Astrocyte (in vitro differentiated cells and primary cell): ENCODE measurements at regions not wholly inside any gene's neighbourhood (a gene's known extent, or its start where the extent isn't known, plus 50 kb on each side); places are given as distances from the start of the nearest gene placed in this dataset.

Experiments used
- DNase-seq: peaks from one replicate; pipeline ENCODE4 v3.0.0-alpha.2; 2010; ENCODE audit warnings: low read depth
- FAIRE-seq: peaks from 2 replicates; lab custom pipeline; 2011; peaks lifted over from hg19 to GRCh38; lab: Jason Lieb, UNC
- H2AFZ ChIP-seq: 2 replicates; pipeline ENCODE4 v1.6.0; 2012; ENCODE audit warnings: low read depth, low read length, inconsistent platforms
- H3K27ac ChIP-seq: 2 replicates; pipeline ENCODE4 v1.5.1; 2011; ENCODE audit warnings: low read depth, low read length, inconsistent platforms
- H3K27me3 ChIP-seq: 2 replicates; pipeline ENCODE4 v1.6.0; 2011; ENCODE audit warnings: low read length, inconsistent platforms; ENCODE audit not compliant: insufficient read depth
- H3K36me3 ChIP-seq: 2 replicates; pipeline ENCODE4 v1.5.1; 2011; ENCODE audit warnings: low read length, inconsistent platforms; ENCODE audit not compliant: insufficient read depth
- H3K4me1 ChIP-seq: 2 replicates; pipeline ENCODE4 v1.5.1; 2011; ENCODE audit warnings: low read length, inconsistent platforms; ENCODE audit not compliant: insufficient read depth
- H3K4me2 ChIP-seq: 2 replicates; pipeline ENCODE4 v1.6.0; 2012; ENCODE audit warnings: low read length, inconsistent platforms
- H3K4me3 ChIP-seq: 2 replicates; pipeline ENCODE4 v1.5.1; 2011; ENCODE audit warnings: low read depth, mild to moderate bottlenecking, low read length, inconsistent platforms; ENCODE audit not compliant: insufficient read depth
- H3K79me2 ChIP-seq: 2 replicates; pipeline ENCODE4 v1.6.0; 2012; ENCODE audit warnings: mild to moderate bottlenecking, low read length, inconsistent platforms; ENCODE audit not compliant: insufficient read depth
- H3K9ac ChIP-seq: 2 replicates; pipeline ENCODE4 v1.6.0; 2012; ENCODE audit warnings: mild to moderate bottlenecking, low read length, inconsistent platforms
- H3K9me3 ChIP-seq: 2 replicates; pipeline ENCODE4 v1.5.1; 2012; ENCODE audit warnings: low read depth, mild to moderate bottlenecking, low read length, inconsistent platforms; ENCODE audit not compliant: insufficient read depth
- H4K20me1 ChIP-seq: 2 replicates; pipeline ENCODE4 v1.6.0; 2012; ENCODE audit warnings: low read length, inconsistent platforms; ENCODE audit not compliant: insufficient read depth
- H3K27ac Mint-ChIP-seq: one replicate; pipeline ENCODE4 v1.8.0; 2021; ENCODE audit warnings: mild to moderate bottlenecking, mixed read lengths; ENCODE audit not compliant: unreplicated experiment
- H3K27me3 Mint-ChIP-seq: one replicate; pipeline ENCODE4 v1.8.0; 2021; ENCODE audit warnings: low read depth, mixed read lengths; ENCODE audit not compliant: unreplicated experiment
- H3K36me3 Mint-ChIP-seq: one replicate; pipeline ENCODE4 v1.8.0; 2021; ENCODE audit warnings: low read depth, mixed read lengths; ENCODE audit not compliant: unreplicated experiment
- H3K4me1 Mint-ChIP-seq: one replicate; pipeline ENCODE4 v1.8.0; 2021; ENCODE audit warnings: low read depth, mixed read lengths; ENCODE audit not compliant: unreplicated experiment
- H3K4me3 Mint-ChIP-seq: one replicate; pipeline ENCODE4 v1.8.0; 2021; ENCODE audit warnings: mild to moderate bottlenecking, moderate library complexity, mixed read lengths; ENCODE audit not compliant: unreplicated experiment
- H3K9me3 Mint-ChIP-seq: one replicate; pipeline ENCODE4 v1.8.0; 2021; ENCODE audit warnings: mild to moderate bottlenecking, mixed read lengths; ENCODE audit not compliant: unreplicated experiment
- EZH2 ChIP-seq: IDR thresholded peaks from 2 replicates; pipeline ENCODE4 v1.6.1; 2012; ENCODE audit warnings: mild to moderate bottlenecking, low read length, inconsistent platforms; ENCODE audit not compliant: insufficient read depth
- TF ChIP-seq, protein P1 (sequence below): IDR thresholded peaks from 2 replicates; pipeline ENCODE4 v1.5.1; 2011; ENCODE audit warnings: low read depth, mild to moderate bottlenecking, inconsistent platforms, low read length, moderate library complexity; ENCODE audit not compliant: insufficient read depth

DNA sequence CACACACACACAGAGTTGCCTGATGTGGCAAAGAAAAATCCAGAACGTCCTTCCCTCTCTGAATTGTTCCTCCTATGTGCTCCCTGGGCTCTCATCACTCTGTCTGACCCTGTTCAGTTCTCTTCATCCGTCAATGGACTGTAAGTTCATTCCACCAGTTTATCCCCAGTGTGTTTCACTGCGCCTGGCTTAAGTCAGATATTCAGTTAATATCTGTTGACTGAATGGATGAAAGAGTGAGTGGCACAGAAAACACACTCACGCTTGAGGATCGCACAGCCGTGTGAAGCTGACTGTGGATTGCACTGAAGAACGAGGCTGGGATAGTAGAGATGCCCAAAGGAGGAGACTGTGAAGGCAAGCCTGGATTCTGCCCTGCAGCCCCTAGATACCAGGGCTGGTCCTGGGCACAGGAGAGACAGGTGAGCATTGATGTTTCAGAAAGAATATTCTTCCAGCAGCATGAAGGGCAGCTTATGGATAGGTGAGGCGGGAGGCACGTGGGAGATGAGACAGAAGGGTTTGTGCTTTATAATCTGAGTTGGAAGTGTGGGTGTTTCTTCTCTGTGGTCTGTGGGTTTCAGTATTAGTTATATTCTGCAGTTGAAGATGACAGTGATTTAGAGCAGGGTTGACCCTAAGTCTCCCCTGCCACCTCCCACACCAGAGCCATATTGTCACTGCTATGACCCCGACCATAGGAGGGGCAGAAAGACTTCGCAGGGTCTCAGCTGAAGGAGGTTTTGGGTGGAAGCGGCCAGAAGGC, 129.9 kb downstream of the SOCS6 start:
- no peak overlapping the region for H3K4me3 ChIP-seq
- H3K79me2 ChIP-seq, result no peaks in the 10 kb centered on the region
- peak overlapping the region; percentile 82 for H3K4me2 ChIP-seq
- no peaks in the 10 kb centered on the region for H4K20me1 ChIP-seq
- FAIRE-seq (no peak), DNase-seq (peak; percentile 27)
- Mint-ChIP-seq H3K27me3 (no peaks in the 10 kb centered on the region), H3K9me3 (no peaks in the 10 kb centered on the region), H3K27ac (no peak overlapping the region), H3K36me3 (no peaks in the 10 kb centered on the region), H3K4me3 (no peak overlapping the region), H3K4me1 (peaks cover 40% of the 10 kb centered on the region)
- peaks cover 53% of the 10 kb centered on the region for H3K4me1 ChIP-seq
- no peaks in the 10 kb centered on the region for H3K36me3 ChIP-seq
- H3K9ac ChIP-seq, result peak overlapping the region; percentile 51
- H3K27ac ChIP-seq, result peak overlapping the region; percentile 79
- no peaks in the 10 kb centered on the region for H3K9me3 ChIP-seq
- TF ChIP-seq EZH2, result no peak
- TF ChIP-seq, protein P1, sequence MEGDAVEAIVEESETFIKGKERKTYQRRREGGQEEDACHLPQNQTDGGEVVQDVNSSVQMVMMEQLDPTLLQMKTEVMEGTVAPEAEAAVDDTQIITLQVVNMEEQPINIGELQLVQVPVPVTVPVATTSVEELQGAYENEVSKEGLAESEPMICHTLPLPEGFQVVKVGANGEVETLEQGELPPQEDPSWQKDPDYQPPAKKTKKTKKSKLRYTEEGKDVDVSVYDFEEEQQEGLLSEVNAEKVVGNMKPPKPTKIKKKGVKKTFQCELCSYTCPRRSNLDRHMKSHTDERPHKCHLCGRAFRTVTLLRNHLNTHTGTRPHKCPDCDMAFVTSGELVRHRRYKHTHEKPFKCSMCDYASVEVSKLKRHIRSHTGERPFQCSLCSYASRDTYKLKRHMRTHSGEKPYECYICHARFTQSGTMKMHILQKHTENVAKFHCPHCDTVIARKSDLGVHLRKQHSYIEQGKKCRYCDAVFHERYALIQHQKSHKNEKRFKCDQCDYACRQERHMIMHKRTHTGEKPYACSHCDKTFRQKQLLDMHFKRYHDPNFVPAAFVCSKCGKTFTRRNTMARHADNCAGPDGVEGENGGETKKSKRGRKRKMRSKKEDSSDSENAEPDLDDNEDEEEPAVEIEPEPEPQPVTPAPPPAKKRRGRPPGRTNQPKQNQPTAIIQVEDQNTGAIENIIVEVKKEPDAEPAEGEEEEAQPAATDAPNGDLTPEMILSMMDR, result no peak
- peak overlapping the region; percentile 7 for H2AFZ ChIP-seq
- H3K27me3 ChIP-seq, result no peaks in the 10 kb centered on the region

DNA sequence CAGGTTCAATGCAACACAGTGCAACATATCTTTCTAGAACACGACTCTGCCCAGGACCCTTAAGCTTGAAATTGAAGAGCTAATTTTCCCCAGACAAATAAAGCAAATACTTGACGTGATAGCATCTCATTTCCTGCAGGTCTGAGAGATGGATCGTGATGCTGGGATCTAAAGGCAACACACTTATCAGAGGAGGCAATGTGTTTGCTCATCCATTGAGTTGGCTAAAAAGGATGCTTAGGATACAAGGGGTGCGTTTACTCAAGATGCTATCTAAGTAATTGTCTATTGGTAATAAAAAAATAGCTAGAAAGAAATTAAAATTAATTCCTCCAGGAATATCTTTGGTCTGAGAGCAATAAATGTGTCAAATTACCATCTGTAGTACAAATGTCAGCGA, 129.0 kb downstream of the SOCS6 start:
- Histone ChIP-seq H3K4me3 (no peak overlapping the region), H3K9ac (no peak overlapping the region), H3K27ac (no peak overlapping the region), H3K4me2 (no peak overlapping the region), H4K20me1 (no peaks in the 10 kb centered on the region), H3K79me2 (no peaks in the 10 kb centered on the region), H3K27me3 (no peaks in the 10 kb centered on the region), H2AFZ (no peak overlapping the region), H3K36me3 (no peaks in the 10 kb centered on the region), H3K4me1 (peaks cover 45% of the 10 kb centered on the region), H3K9me3 (no peaks in the 10 kb centered on the region)
- Mint-ChIP-seq H3K4me3 (no peak overlapping the region), H3K4me1 (peaks cover 35% of the 10 kb centered on the region), H3K27ac (no peak overlapping the region), H3K9me3 (no peaks in the 10 kb centered on the region), H3K36me3 (no peaks in the 10 kb centered on the region), H3K27me3 (no peaks in the 10 kb centered on the region)
- no peak for FAIRE-seq
- TF ChIP-seq EZH2, result no peak
- TF ChIP-seq, protein P1, result no peak
- no peak for DNase-seq

DNA sequence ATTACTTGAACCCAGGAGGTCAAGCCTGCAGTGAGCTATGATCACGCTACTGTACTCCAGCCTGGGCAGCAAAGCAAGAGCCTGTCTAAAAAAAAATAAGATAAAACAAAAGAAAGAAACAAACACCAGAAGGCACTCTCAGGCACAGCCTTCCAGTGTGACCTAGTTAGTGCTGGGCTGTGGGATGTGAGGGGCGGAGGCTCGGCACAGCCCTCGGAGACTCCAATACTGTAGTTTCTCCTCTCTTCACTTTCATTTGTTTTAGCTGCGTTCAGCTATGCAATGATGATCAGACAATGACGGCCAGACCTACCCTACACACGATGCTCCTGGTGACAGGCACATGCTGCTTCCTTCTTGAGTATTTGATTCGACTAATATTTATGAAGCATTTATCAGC, 127.7 kb downstream of the SOCS6 start:
- Histone ChIP-seq H4K20me1 (no peaks in the 10 kb centered on the region), H2AFZ (no peak overlapping the region), H3K9me3 (no peaks in the 10 kb centered on the region), H3K4me1 (peaks cover 31% of the 10 kb centered on the region), H3K36me3 (no peaks in the 10 kb centered on the region), H3K27me3 (no peaks in the 10 kb centered on the region), H3K9ac (no peak overlapping the region), H3K79me2 (no peaks in the 10 kb centered on the region), H3K27ac (no peak overlapping the region), H3K4me3 (no peak overlapping the region), H3K4me2 (no peak overlapping the region)
- no peak overlapping the region for H3K27ac Mint-ChIP-seq
- H3K4me3 Mint-ChIP-seq, result no peak overlapping the region
- FAIRE-seq, result no peak
- H3K27me3 Mint-ChIP-seq, result no peaks in the 10 kb centered on the region
- H3K4me1 Mint-ChIP-seq, result peaks cover 23% of the 10 kb centered on the region
- no peaks in the 10 kb centered on the region for H3K9me3 Mint-ChIP-seq
- no peaks in the 10 kb centered on the region for H3K36me3 Mint-ChIP-seq
- DNase-seq, result no peak
- TF ChIP-seq, protein P1, result no peak
- TF ChIP-seq EZH2, result no peak
